ENCODE measurements at regions not wholly inside any gene's neighbourhood (a gene's known extent, or its start where the extent isn't known, plus 50 kb on each side); places are given as distances from the start of the nearest gene placed in this dataset.

DNA sequence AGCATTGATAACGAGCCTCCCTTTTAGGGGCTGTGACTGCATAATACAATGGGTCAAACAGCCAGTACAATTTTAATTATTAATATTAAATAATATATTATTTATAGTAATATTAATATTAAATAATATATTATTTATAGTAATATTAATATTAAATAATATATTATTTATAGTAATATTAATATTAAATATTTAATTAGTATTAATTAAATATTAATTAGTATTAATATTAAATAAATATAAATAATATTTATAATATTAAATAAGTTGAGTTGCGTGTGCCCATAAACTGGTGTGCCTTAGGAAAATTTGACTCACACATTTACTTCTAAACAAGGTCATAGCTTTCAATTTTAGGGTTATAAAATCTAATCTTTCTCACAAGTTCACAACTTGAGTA lies 509.3 kb upstream of the RGS18 start:
- CTCF ChIA-PET = interaction anchor here (0.6 kb wide), 1 partner anchor 77 kb away, joined by 3 read pairs; no protein-coding TSS in a partner anchor
- Mint-ChIP-seq H3K9me3 (ENCODE audit: low read depth, unreplicated experiment) (no peaks in the 10 kb centered on the region), H3K27ac (ENCODE audit: unreplicated experiment) (no peak overlapping the region), H3K4me3 (ENCODE audit: low read depth, unreplicated experiment) (no peak overlapping the region), H3K4me1 (ENCODE audit: low read depth, unreplicated experiment) (no peaks in the 10 kb centered on the region), H3K36me3 (ENCODE audit: insufficient read depth, unreplicated experiment) (no peaks in the 10 kb centered on the region), H3K27me3 (ENCODE audit: unreplicated experiment) (no peaks in the 10 kb centered on the region)
- TF ChIP-seq CTCF (IDR thresholded peaks at IDR 0.05; ENCODE audit: unreplicated experiment) = no peak
- no peak for DNase-seq
- BruUV-seq (replicated peaks) = no TSS peak
- intact Hi-C loops (cut with micrococcal nuclease; ENCODE audit: unreplicated experiment) = no loop called here

DNA sequence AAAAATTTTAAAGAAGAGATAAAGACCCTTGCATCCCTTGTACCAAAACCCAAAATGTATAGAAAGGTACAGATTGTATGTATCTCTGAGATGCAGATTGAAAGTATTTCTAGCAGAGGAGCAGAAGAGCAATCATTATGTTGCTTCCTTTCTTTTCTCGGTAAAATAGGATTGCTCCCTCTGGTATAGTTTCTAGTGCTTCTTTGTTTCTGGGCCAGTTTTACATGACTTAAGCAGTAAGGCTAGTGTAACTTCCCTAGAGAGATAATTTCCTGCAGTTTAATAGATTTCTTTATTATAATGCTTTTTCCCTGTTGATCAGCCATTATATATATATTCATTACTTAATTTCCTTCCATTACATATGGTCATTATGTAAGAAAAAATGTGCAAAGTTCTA lies 496.2 kb upstream of the RGS18 start:
- CTCF ChIA-PET = no interaction called here
- no peak for DNase-seq
- intact Hi-C loops (cut with micrococcal nuclease; ENCODE audit: unreplicated experiment) = no loop called here
- no peaks in the 10 kb centered on the region for H3K27me3 Mint-ChIP-seq (ENCODE audit: unreplicated experiment)
- no peaks in the 10 kb centered on the region for H3K9me3 Mint-ChIP-seq (ENCODE audit: low read depth, unreplicated experiment)
- H3K4me3 Mint-ChIP-seq (ENCODE audit: low read depth, unreplicated experiment) = no peak overlapping the region
- H3K27ac Mint-ChIP-seq (ENCODE audit: unreplicated experiment) = no peak overlapping the region
- TF ChIP-seq CTCF (IDR thresholded peaks at IDR 0.05; ENCODE audit: unreplicated experiment) = no peak
- no peaks in the 10 kb centered on the region for H3K4me1 Mint-ChIP-seq (ENCODE audit: low read depth, unreplicated experiment)
- BruUV-seq (replicated peaks) = no TSS peak
- H3K36me3 Mint-ChIP-seq (ENCODE audit: insufficient read depth, unreplicated experiment) = no peaks in the 10 kb centered on the region

- Mint-ChIP-seq H3K27me3 (ENCODE audit: unreplicated experiment) (no peaks in the 10 kb centered on the region), H3K36me3 (ENCODE audit: insufficient read depth, unreplicated experiment) (no peaks in the 10 kb centered on the region), H3K4me1 (ENCODE audit: low read depth, unreplicated experiment) (no peaks in the 10 kb centered on the region), H3K27ac (ENCODE audit: unreplicated experiment) (no peak overlapping the region), H3K9me3 (ENCODE audit: low read depth, unreplicated experiment) (no peaks in the 10 kb centered on the region), H3K4me3 (ENCODE audit: low read depth, unreplicated experiment) (no peak overlapping the region)
- no peak for TF ChIP-seq CTCF (IDR thresholded peaks at IDR 0.05; ENCODE audit: unreplicated experiment)
- BruUV-seq (replicated peaks) = no TSS peak
- intact Hi-C loops (cut with micrococcal nuclease; ENCODE audit: unreplicated experiment) = no loop called here
- CTCF ChIA-PET = no interaction called here
- no peak for DNase-seq
Measured at GRCh38 chr1:191662746-191663145, 495.5 kb upstream of the RGS18 start.

GRCh38 chr1:191668525-191668924 lies 489.7 kb upstream of the RGS18 start:
- Mint-ChIP-seq H3K4me1 (ENCODE audit: low read depth, unreplicated experiment) (peaks cover 14% of the 10 kb centered on the region), H3K4me3 (ENCODE audit: low read depth, unreplicated experiment) (no peak overlapping the region), H3K36me3 (ENCODE audit: insufficient read depth, unreplicated experiment) (no peaks in the 10 kb centered on the region), H3K27ac (ENCODE audit: unreplicated experiment) (no peak overlapping the region), H3K27me3 (ENCODE audit: unreplicated experiment) (no peaks in the 10 kb centered on the region), H3K9me3 (ENCODE audit: low read depth, unreplicated experiment) (no peaks in the 10 kb centered on the region)
- BruUV-seq (replicated peaks) = no TSS peak
- CTCF ChIA-PET = no interaction called here
- no peak for TF ChIP-seq CTCF (IDR thresholded peaks at IDR 0.05; ENCODE audit: unreplicated experiment)
- intact Hi-C loops (cut with micrococcal nuclease; ENCODE audit: unreplicated experiment) = no loop called here
- DNase-seq = no peak

- no peaks in the 10 kb centered on the region for H3K9me3 Mint-ChIP-seq (ENCODE audit: low read depth, unreplicated experiment)
- CTCF ChIA-PET = no interaction called here
Measured at GRCh38 chr1:191669629-191670028, 488.6 kb upstream of the RGS18 start.

More at GRCh38 chr1:191669629-191670028, 488.6 kb upstream of the RGS18 start:
- no peak overlapping the region for H3K27ac Mint-ChIP-seq (ENCODE audit: unreplicated experiment)
- no peak overlapping the region for H3K4me3 Mint-ChIP-seq (ENCODE audit: low read depth, unreplicated experiment)
- TF ChIP-seq CTCF (IDR thresholded peaks at IDR 0.05; ENCODE audit: unreplicated experiment) = no peak
- BruUV-seq (replicated peaks) = no TSS peak
- no peak for DNase-seq
- intact Hi-C loops (cut with micrococcal nuclease; ENCODE audit: unreplicated experiment) = no loop called here
- peaks cover 14% of the 10 kb centered on the region for H3K4me1 Mint-ChIP-seq (ENCODE audit: low read depth, unreplicated experiment)
- H3K27me3 Mint-ChIP-seq (ENCODE audit: unreplicated experiment) = no peaks in the 10 kb centered on the region
- no peaks in the 10 kb centered on the region for H3K36me3 Mint-ChIP-seq (ENCODE audit: insufficient read depth, unreplicated experiment)

All from Calu3 (cell line).